NCI-H1417 treated with DMSO at 0.1 percent for 48 hours (cell line): ENCODE measurements at regions not wholly inside any gene's neighbourhood (a gene's known extent, or its start where the extent isn't known, plus 50 kb on each side); places are given as distances from the start of the nearest gene placed in this dataset.

Experiments
- DNase-seq: peaks from one replicate; lab custom pipeline; 2025; lab: John Stamatoyannopoulos, UW

DNA sequence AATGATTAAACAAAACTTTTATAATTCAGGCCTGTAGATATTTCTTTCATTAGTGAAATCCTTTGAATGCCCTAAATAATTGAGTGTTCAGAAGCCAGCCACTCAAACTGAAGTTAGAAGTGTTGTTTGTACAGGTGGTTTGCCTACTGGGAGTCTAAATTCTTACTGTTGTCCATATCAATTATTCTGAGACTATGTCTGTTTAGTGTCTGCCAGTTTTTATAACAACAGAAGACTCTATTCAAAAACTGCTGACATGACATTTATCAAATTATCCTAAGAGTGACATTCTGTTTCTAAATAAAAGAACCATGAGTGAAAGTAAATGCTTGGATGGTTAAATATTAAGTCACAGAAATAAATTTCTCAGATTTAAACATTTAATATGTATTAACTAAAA lies 375.1 kb downstream of the FAT4 start:
- DNase-seq, result peak; percentile 34

DNA sequence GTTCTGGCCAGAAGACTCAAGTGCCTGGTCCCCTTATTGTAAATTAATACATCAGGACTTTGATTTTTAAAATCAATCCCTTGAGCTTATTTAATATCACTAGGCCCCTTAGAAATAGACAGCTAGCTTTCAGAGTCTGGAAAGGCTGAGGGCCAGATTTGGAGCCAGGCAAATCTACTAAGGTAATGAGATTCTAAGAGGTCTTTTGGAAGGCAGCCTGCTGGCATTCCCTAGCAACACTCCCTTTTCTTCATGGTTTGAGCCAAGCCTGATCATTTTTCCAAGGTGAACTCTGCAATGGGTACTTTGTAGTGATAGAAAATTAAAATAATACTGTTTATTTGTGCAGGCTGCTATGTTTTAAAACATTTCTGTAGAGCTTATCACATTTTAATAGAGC lies 378.5 kb downstream of the FAT4 start:
- DNase-seq, result no peak

DNA sequence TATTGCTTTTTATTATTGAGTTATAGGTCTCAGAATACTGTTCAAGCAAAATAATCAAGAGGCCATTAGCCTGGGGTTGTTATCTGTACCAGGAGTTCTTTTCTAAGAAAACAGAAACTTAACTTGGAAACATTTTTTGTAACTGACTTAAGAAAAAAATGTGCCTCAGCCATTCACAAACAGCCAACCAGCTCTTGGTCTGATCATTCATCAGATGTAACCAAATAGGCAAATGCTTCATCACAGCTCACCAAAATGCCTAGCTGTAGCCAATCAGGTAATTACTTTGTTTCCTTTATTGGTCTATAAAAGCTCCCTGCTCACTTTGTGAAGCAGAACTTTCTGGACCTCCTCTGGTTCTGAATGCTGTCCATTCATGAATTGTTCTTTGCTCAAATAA lies 387.7 kb downstream of the FAT4 start:
- no peak for DNase-seq

DNA sequence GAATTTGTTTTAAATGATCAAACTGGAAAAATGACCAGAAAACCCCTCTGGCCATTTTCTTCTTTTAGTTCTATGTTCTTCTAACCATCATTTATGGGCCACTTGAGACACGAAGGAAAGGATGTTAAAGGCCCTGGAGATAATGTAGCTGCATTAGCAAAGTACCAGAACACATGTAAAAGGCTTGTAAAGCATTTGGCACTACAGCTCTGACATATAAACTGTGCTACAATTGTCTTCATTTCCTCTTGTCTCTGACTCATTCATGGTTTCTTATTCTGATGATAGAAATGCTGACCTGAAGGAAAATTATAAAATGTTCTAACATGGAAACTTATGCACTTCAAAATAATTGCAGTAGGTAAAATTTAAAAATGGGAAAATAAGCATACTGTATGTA lies 388.7 kb downstream of the FAT4 start:
- DNase-seq, result no peak

DNA sequence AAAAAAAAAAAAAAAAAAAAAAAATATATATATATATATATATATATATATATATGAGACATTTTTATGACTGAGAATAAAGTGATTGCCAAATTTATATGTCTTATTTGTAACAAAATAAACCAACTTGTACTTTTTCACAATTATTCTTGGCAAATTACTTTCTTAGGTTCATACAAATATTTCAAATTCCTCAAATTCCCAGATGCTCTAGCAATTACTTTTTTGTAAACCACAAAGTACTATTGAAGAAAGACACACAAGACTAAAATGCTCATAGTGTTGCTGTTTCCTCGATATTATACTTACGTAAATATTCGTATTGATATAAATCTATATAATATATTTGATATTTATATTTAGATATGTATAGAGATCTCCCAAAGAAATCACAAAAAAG lies 390.0 kb downstream of the FAT4 start:
- DNase-seq, result no peak

DNA sequence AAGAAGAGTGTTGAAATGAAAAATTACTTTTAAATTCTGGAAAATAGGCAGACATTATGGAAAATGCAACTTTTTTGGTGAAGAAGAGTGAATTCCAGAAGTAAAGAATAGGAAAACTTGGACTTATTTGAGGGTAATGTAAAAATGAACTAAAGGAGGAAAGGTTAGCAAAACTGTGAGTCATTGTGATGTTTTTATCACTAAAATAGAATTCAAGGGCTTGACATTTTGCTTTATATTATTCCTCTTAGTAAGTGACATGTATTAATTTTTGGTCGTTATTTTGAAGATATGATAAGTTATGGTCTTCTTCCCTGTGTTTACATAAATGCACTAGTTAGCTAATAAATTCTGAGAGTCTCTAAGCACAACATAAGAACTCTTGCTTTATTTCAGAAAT lies 390.9 kb downstream of the FAT4 start:
- no peak for DNase-seq

DNA sequence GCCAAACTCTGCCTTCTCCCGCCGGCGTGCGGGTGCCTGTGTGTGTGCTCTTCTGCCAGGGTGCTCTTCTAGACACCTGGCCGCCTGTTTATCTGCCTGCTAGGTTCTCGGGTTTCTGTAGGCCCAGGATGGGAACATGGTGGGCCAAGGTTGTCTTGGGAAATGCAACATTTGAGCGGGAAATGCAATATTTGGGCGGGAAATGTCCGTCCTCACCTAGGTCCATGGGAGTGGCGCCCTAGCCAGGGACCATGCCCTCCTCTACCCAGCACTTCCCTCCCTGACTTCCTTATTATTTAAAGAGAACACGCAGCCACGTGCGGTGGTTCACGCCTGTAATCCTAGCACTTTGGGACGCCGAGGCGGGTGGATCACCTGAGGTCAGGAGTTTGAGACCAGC lies 392.6 kb downstream of the FAT4 start:
- DNase-seq, result no peak

DNA sequence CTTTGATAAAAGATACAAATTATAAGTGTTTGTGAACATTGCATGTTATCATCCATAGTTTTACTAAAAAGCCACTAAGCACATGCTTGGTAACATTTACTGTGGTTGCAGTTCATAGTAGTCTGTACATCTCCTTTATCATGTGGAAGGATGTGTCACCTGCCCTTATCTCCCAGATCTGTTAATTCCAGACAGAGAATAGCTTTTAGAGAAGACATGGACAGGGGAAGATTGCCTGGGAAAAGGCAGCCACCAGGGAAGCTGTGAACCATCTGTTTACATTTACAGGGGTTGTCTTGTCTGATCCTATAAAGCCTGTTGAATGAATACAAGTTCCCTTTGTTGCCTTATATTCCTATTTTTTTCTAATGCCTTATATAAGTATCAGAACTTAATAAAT lies 396.0 kb downstream of the FAT4 start:
- DNase-seq, result no peak

DNA sequence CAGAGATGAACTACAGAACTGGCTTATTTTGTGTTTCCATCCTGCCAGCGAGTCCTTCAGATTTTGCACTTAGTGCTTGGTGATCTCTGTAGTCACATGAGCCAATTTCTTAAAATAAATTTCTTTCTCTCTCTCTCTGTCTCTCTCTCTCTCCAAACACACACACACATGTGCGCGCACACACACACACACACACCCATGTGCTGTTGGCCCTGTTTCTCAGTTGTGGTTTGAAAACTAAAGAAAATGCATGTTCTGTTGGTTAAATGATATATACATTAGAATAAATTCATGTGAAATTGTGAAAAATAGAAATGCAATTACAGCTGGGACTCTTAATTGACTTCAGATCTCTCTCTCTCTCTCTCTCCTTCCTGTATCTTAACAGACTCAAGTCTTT lies 399.3 kb downstream of the FAT4 start:
- DNase-seq, result no peak

DNA sequence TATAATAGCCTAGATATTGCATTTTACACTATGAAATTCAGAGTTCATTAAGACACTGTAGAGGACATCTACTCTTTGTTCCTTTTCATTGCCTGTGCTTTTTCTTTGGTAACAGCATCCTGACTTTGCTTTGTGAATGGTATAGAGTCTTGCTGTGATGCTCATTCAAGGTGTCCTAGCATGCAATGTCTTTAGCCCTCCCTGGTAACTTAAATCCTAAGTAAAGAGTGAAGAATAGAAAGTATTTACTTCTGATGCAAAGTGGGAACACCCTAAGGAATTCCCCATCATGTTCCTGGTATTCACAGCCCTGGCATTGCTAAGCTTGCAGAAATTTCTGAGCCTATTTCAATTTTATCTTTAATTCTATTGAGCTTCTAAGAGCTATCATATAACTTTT lies 400.1 kb downstream of the FAT4 start:
- DNase-seq, result no peak

DNA sequence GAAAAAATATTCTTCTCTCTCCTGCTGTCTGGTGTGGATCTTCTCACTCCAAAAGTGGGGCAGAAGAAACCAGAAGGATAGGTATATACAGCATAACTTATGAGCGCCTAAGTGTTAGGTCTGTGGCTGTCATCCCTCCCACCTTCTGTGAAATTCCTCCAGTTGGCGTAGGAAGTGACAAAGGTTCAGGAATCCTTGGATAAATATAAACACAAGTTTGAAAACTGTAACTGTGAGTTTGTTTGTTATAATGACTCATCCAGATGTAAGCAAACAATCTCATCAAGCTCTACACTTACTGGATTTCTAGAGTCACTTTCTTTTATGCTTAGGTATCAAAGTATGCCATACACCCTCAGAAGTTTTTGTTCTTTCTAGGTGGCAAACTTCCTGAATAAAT lies 405.2 kb downstream of the FAT4 start:
- DNase-seq, result no peak

DNA sequence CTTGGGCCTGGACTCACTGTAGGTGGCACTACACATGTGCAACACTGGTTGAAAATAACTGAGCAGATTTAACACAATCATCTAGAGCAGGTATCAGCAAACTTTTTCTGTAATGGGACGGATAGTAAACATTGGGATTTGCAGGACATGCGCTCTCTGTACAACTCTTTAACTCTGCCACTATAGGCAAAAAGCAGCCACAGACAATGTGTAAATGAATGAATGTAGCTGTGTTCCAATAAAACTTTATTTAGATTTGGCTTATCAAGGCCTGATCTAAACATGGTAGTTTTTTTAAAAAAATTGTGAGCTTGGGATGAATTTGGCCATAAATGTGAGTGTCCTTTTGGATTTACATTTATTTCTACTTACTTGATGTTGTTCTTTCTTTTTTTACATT lies 407.3 kb downstream of the FAT4 start:
- no peak for DNase-seq

DNA sequence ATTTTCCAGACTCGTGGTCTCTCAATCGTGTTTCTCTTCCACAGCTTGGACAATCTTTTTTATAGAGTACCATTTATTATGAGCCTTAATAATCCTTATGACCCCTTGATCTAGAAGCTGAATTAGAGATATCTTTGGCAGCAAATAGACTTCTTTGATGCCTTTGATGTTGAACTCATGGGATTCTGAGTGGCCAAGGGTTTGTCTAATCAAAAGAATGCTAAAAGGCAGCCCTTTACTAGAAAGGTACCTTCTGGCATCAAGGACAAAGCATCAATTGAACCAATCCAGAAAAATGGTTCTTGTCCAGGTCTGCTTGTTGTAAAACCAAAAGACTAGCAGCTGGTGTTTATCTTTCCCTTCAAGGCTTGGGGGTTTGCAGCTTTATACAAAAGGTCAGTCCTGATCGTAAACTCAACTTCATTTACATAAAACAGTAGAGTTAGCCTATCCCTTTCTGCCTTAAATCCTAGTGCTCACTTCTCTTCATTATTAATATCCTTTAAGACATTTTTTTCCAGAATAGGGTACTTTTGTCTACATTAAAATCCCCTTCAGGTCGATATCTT lies 411.3 kb downstream of the FAT4 start:
- no peak for DNase-seq

DNA sequence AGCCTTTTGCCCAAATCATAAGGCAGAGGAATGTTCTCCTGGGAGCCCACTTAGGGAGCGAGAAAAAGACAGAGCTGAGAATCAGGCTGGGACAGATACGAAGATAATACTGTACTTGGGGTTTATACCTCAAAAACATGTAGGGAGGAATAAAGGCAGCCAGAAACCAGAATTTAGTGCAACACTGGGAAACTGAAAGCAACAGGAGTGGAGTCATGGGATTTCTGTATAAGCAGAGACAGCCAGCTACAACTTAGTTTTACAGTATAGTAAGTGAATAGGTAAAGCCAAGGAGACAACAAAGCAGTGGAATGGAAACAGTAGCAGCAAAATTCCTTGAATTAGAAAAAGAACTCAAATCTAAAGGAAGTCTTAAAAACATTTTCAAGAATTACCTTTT lies 413.2 kb downstream of the FAT4 start:
- no peak for DNase-seq

DNA sequence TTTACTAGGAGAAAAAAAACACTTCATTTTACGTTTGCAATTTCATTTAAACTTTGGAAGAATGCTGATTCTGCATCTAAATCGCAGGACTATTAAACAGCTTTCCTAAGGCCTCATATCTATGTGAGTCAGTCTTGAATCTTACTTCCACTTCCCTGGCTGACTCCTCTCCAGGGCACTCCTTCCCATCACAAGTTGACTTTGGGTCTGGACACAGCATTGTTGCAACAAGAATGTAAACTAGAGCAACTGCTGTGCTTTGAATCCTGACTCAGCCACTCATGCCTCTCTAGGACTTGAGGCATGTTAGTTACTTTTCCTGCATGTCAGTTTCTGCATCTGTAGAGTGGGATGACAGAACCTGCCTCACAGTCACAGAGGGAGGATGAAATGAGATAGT lies 413.8 kb downstream of the FAT4 start:
- DNase-seq, result no peak

DNA sequence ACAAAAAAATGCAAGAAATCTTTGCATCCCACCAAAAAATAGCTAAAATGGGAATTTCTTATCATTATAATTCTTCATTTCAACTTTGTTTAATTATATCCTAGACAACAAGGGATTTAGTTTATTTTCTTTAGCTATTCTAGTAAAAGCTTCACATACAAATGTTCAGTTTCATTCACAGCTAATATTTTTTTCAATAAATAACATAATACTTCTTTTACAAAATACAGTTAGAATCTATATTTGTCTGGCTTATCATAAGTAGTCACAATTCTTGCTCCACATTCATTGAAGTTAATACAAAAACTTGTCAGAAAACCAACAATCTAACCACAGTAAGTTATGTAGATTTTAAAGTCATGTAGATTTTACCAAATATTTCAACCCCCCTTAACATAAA lies 414.4 kb downstream of the FAT4 start:
- DNase-seq, result no peak

DNA sequence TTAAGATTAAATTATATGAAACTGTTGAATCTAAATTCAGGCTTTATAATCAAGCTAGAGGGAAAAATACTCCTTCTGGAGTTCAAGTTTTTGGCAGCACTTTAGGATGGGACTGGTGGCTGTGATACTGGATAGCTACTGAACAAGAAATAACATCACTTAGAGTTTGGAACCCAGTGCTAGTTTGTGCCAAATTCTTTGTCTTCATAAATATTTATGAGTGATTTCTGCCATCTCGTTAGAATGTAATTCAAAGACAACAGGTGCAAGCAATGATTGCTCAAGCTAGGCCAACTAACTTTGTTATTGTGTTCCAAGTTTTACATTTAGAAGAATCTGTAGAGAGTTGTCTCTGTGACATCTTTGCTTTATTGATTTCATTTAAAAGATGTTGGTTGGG lies 417.9 kb downstream of the FAT4 start:
- no peak for DNase-seq

DNA sequence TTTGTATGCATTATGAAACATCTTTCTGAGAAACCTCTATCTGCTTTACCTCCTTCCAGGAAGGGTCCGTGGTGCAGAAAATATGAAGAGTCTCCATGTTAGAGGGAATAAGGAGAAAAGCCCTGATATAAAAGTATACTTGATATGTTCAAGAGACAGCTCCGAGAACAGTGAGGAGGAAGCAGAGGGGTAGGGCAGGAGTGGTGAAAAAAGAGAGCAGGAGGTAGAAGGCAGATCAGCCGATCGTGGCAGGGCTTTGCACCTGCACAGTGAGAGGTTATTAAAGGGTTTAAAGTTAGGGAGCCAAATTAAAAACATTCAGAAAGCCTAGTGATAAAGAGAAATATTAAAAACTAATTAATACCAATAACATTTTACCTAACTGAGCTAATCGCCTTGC lies 419.7 kb downstream of the FAT4 start:
- no peak for DNase-seq

DNA sequence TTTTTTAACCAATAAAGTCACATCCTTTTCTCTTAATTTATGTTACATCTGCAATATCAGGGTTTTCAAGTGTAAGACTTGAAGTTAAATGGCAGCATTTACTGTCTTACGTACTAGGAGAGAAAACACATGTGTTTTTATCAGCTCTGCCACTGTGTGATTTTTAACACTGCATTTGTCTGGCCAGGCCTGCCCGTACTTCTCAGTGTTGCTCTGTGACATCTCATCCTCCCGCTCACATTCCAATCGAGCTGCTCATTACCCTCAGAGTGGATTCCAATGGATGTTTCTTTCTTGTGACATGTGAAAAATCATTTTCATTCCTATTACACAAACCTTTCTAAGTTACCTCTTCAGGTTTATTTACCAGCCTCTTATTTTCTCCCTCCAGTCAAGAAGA lies 420.3 kb downstream of the FAT4 start:
- DNase-seq, result no peak

DNA sequence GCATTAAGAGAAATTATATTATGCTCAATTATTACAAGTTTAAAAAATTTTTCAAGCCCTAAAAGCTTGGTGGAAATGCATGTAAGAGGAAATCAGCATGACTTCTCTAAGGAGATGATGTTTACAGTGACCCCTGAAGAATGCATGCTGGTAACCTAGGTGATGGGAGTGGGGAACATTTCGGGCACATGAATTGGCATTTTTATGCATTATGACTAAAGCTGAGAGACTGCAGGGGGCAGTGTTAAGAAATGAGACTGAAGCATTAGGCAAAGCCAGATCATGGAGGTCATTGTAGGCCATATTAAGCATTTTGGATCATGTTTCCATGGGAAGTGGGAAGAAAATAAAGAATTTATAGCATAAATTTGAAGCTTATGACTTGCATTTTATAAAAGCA lies 421.3 kb downstream of the FAT4 start:
- DNase-seq, result no peak

DNA sequence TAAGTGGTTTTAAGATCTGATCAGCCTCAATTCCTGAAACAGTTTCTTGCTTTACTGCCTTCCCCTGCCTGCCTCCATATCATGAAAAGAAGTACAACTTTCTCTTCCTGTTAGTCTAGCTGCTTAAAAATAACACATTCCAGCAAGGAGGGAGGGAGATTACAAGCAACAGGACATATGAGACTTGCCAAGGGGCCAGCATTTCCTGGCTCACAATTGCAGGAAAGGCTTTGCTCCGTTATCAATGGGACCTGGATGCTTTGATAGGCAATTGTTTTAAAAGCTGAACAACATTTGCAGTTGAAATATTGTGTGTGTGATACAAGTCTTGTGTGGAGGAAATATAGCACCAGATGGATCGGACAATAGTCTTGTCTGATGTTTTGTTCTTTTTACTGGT lies 425.0 kb downstream of the FAT4 start:
- no peak for DNase-seq

DNA sequence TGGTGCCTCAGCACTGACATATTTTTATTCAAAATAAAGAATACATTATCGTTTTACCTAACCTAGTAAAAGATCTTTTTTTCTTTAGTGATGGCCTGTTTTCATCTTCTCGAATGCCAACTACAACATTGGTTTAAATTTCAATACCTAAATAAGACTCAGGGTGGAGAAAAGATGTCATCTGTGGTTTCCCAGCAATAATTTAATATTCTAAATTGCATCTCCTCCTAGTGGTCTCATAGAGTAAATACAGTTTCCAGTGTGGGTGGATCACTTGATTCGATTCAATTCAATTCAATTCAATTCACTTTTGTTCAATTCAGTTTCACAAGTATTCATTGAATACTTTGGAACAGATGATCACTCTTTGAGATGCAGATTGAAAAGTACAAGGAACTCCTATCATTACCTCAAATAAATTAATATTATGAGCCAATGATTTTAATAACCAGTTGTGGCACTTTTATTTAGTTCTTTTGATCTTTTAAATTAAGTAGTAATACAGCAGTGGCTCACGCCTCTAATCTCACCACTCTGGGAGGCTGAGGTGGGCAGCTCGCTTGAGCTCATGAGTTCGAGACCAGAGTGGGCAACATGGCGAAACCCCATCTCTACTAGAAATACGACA lies 427.2 kb downstream of the FAT4 start:
- no peak for DNase-seq

DNA sequence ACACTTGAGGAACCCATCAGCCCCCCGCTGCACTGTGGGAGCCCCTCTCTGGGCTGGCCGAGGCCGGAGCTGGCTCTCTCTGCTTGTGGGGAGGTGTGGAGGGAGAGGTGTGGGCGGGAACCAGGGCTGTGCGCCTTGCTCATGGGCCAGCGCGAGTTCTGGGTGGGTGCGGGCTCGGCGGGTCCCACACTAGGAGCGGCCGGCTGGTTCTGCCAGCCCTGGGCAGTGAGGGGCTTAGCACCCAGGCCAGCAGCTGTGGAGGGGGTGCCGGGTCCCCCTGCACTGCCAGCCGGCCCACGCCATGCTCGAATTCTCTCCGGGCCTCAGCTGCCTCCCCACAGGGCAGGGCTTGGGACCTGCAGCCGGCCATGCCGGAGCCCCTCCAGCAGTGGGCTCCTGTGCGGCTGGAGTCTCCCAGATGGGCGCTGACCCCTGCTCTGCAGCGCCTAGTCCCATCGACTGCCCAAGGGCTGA lies 430.2 kb downstream of the FAT4 start:
- DNase-seq, result no peak

DNA sequence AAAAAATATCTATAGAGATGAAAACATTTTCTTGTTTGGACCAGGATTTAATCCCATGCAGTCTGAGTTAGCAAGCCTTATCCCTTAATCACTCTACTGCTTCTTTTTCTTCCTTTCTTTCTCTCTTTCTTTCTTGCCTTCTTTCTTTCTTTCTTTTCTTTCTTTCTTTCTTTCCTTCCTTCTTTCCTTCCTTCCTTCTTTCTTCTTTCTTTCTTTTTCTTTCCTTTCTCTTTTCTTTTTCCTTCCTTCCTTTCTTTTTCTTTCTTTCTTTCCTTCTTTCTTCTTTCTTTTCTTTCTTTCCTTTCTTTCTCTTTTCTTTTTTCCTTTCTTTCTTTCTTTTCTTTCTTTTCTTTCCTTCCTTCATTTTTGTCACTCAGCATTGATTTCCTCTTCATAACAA lies 434.6 kb downstream of the FAT4 start:
- no peak for DNase-seq

DNA sequence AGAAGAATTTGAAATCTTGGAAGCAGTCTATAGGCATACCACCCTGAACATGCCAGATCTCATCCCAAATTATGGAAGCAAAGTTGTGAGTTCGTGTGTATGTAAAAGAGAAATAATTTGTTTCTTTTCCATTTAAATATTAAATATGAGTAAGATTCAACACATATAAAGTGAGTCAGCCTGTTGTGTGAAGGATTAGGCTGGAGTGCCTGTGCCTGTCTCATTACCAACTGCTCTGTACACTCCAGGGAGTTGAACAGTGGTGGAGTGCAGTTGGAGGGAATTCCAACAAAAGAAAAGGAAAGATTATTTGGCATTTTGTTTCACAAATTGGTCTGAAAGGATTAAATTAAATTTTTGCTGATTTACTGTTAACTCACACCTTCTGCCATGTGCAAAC lies 435.6 kb downstream of the FAT4 start:
- no peak for DNase-seq
